ENCODE measurements at regions not wholly inside any gene's neighbourhood (a gene's known extent, or its start where the extent isn't known, plus 50 kb on each side); places are given as distances from the start of the nearest gene placed in this dataset.

DNA sequence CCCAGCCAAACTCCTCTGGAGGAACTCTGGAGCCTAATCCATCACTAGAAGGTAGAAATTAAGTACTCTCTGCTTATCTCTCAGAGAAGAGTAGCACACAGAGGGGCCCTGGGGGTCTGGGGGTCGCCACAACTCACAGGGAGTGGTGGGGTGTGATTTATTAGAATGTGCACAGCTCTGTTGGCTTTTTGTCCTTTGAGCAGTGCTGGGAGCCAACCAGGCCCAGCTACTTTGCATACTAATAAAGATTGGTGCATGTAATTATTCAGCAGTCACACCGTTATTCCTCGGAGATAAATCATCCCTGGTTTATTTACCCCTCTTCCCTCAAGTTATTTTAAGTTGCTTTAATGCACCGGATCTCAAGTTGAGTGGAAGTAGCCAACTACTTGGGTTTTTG is 606.7 kb upstream of the EEF2KMT start:
- Histone ChIP-seq H3K27ac (no peak overlapping the region), H3K9ac (no peak overlapping the region), H3K36me3 (ENCODE audit: low read depth) (no peaks in the 10 kb centered on the region), H4K20me1 (ENCODE audit: insufficient read depth) (no peaks in the 10 kb centered on the region), H3K9me2 (ENCODE audit: insufficient read depth) (no peaks in the 10 kb centered on the region), H3K4me1 (ENCODE audit: insufficient read depth) (no peaks in the 10 kb centered on the region), H3K4me3 (no peak overlapping the region), H3K27me3 (replicated peaks; ENCODE audit: insufficient read depth) (no peaks in the 10 kb centered on the region), H3F3A (ENCODE audit: insufficient read depth) (no peaks in the 10 kb centered on the region), H3K9me3 (ENCODE audit: low read depth) (no peaks in the 10 kb centered on the region), H3K4me2 (ENCODE audit: unreplicated experiment) (no peak overlapping the region), H3K79me2 (ENCODE audit: insufficient read depth) (no peaks in the 10 kb centered on the region), H2AFZ (no peak overlapping the region)
- WGBS, 2 experiments (ENCODE audit: low coverage in 1 of 2, low lambda C conversion rate in 2 of 2, missing lambda C conversion rate in 2 of 2): 13 to 17% methylated on average over 4 of the region's 4 CpGs
- in situ Hi-C loops (cut with MboI): no loop called here
- no peak for TF ChIP-seq EZH2 (IDR thresholded peaks at IDR 0.05; ENCODE audit: insufficient read depth, poor library complexity, severe bottlenecking)
- no peak for DNase-seq

DNA sequence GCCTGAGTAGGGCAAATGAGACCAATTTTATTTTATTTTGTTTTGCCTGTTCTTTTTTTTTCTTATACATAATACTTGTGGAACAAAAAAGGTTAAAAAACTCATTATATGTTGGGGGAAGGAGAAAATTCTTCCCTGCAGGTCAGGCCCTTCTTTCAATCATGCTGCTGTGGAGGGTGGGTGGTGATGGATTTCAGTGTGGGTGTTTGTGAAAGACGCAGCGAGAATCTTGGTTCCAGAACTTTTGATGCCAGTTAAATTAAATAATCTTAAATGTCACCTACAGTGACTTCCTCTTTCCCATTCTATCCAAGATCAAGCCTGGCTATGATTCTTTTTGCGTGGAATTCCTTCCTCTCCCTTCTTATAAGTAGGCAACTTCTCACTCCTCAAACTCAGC is 595.8 kb upstream of the EEF2KMT start:
- H2AFZ ChIP-seq: no peak overlapping the region
- no peaks in the 10 kb centered on the region for H3K4me1 ChIP-seq (ENCODE audit: insufficient read depth)
- WGBS, 2 experiments (ENCODE audit: low coverage in 1 of 2, low lambda C conversion rate in 2 of 2, missing lambda C conversion rate in 2 of 2): 10% methylated on average over 3 of the region's 3 CpGs
- H3K4me3 ChIP-seq: no peak overlapping the region
- in situ Hi-C loops (cut with MboI): no loop called here
- no peaks in the 10 kb centered on the region for H4K20me1 ChIP-seq (ENCODE audit: insufficient read depth)
- DNase-seq: no peak
- H3K27ac ChIP-seq: no peak overlapping the region
- H3K27me3 ChIP-seq (replicated peaks; ENCODE audit: insufficient read depth): no peaks in the 10 kb centered on the region
- no peaks in the 10 kb centered on the region for H3F3A ChIP-seq (ENCODE audit: insufficient read depth)
- H3K9ac ChIP-seq: no peak overlapping the region
- no peaks in the 10 kb centered on the region for H3K9me3 ChIP-seq (ENCODE audit: low read depth)
- H3K36me3 ChIP-seq (ENCODE audit: low read depth): no peaks in the 10 kb centered on the region
- H3K79me2 ChIP-seq (ENCODE audit: insufficient read depth): no peaks in the 10 kb centered on the region
- H3K4me2 ChIP-seq (ENCODE audit: unreplicated experiment): no peak overlapping the region
- no peaks in the 10 kb centered on the region for H3K9me2 ChIP-seq (ENCODE audit: insufficient read depth)
- no peak for TF ChIP-seq EZH2 (IDR thresholded peaks at IDR 0.05; ENCODE audit: insufficient read depth, poor library complexity, severe bottlenecking)
- no peak for TF ChIP-seq EZH2phosphoT487 (IDR thresholded peaks at IDR 0.05; ENCODE audit: insufficient read depth, low read depth)

DNA sequence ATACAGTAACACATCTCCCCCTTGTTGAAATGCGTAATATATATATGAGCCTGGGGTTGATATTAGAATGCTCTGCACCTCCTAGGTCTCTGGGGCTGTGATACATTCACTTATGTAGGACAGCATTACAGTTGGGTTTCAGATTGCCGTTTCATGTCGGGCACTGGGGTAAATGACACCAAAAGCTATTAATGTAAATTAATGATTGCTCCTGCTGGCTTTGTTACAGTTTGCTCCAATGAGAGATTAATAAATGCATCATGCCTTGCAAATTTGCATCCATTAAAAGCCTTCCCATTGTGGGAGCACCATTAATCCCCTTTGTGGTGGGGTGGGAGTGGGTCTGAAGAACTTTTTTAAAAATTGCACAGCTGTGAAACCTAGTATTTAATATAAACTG is 584.4 kb upstream of the EEF2KMT start:
- Histone ChIP-seq H3K4me2 (ENCODE audit: unreplicated experiment) (no peak overlapping the region), H3K27me3 (replicated peaks; ENCODE audit: insufficient read depth) (no peaks in the 10 kb centered on the region)

DNA sequence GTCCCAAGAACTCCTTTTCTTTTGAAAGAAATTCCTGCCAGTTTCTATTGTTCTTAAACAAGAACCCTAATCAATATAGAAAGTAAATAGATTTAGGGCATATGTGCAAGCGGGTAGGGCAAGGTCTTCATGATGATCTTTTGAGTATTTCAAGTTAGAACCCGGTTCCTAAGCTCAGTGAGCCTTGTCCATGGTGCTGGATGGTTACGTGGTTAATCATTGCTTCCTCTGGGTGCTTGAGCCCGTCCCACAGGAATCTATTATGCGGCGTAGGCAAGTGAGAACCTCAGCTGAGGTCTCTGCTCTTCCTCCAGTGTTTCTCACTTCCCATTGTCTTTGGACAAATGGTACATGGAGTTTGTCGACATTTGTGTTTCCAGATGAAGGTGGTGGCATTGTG is 580.8 kb upstream of the EEF2KMT start:
- 19 to 23% methylated on average over 7 of the region's 7 CpGs for WGBS, 2 experiments (ENCODE audit: low coverage in 1 of 2, low lambda C conversion rate in 2 of 2, missing lambda C conversion rate in 2 of 2)
- no peaks in the 10 kb centered on the region for H3K79me2 ChIP-seq (ENCODE audit: insufficient read depth)
- H3K9me2 ChIP-seq (ENCODE audit: insufficient read depth): no peaks in the 10 kb centered on the region
- H2AFZ ChIP-seq: no peak overlapping the region
- no peak overlapping the region for H3K4me2 ChIP-seq (ENCODE audit: unreplicated experiment)
- no peak for DNase-seq
- no peak overlapping the region for H3K27ac ChIP-seq
- H3K9ac ChIP-seq: no peak overlapping the region
- no peaks in the 10 kb centered on the region for H3K9me3 ChIP-seq (ENCODE audit: low read depth)
- in situ Hi-C loops (cut with MboI): no loop called here
- H3K27me3 ChIP-seq (replicated peaks; ENCODE audit: insufficient read depth): no peaks in the 10 kb centered on the region
- H3K36me3 ChIP-seq (ENCODE audit: low read depth): no peaks in the 10 kb centered on the region
- H3F3A ChIP-seq (ENCODE audit: insufficient read depth): no peaks in the 10 kb centered on the region
- no peaks in the 10 kb centered on the region for H4K20me1 ChIP-seq (ENCODE audit: insufficient read depth)
- no peak for TF ChIP-seq EZH2phosphoT487 (IDR thresholded peaks at IDR 0.05; ENCODE audit: insufficient read depth, low read depth)
- TF ChIP-seq EZH2 (IDR thresholded peaks at IDR 0.05; ENCODE audit: insufficient read depth, poor library complexity, severe bottlenecking): no peak
- H3K4me3 ChIP-seq: no peak overlapping the region
- H3K4me1 ChIP-seq (ENCODE audit: insufficient read depth): no peaks in the 10 kb centered on the region

More for the DNA sequence above, 584.4 kb upstream of the EEF2KMT start:
- H3K79me2 ChIP-seq (ENCODE audit: insufficient read depth): no peaks in the 10 kb centered on the region
- H3K27ac ChIP-seq: no peak overlapping the region
- no peak for DNase-seq
- no peak for TF ChIP-seq EZH2 (IDR thresholded peaks at IDR 0.05; ENCODE audit: insufficient read depth, poor library complexity, severe bottlenecking)
- TF ChIP-seq EZH2phosphoT487 (IDR thresholded peaks at IDR 0.05; ENCODE audit: insufficient read depth, low read depth): no peak
- WGBS, 2 experiments (ENCODE audit: low coverage in 1 of 2, low lambda C conversion rate in 2 of 2, missing lambda C conversion rate in 2 of 2): 48 to 65% methylated on average over 3 of the region's 3 CpGs
- no peak overlapping the region for H2AFZ ChIP-seq
- H3K4me1 ChIP-seq (ENCODE audit: insufficient read depth): no peaks in the 10 kb centered on the region
- H3K9ac ChIP-seq: no peak overlapping the region
- H3K4me3 ChIP-seq: no peak overlapping the region
- in situ Hi-C loops (cut with MboI): no loop called here
- no peaks in the 10 kb centered on the region for H3K36me3 ChIP-seq (ENCODE audit: low read depth)
- no peaks in the 10 kb centered on the region for H4K20me1 ChIP-seq (ENCODE audit: insufficient read depth)
- no peaks in the 10 kb centered on the region for H3K9me2 ChIP-seq (ENCODE audit: insufficient read depth)
- H3F3A ChIP-seq (ENCODE audit: insufficient read depth): no peaks in the 10 kb centered on the region
- no peaks in the 10 kb centered on the region for H3K9me3 ChIP-seq (ENCODE audit: low read depth)

DNA sequence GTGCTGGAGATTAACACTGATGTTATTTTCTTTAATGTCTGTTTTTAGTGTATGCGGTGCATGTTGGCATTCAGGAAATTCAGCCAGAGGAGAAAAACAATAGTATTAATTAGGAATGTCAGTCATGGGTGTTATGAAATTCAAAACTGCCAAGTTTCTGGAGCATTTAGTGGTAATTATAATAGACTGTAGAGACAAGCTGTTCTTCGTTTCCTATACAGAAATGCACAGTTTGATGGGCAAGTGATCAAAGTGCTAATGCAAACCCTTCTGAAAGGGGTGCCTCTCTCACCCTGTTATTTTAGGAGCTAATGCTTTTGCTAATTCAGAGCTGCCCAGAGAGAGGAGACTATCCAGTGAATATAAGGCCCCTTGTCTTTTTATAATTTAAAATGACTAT is 573.8 kb upstream of the EEF2KMT start:
- Histone ChIP-seq H3K4me1 (ENCODE audit: insufficient read depth) (no peaks in the 10 kb centered on the region), H4K20me1 (ENCODE audit: insufficient read depth) (no peaks in the 10 kb centered on the region), H3K79me2 (ENCODE audit: insufficient read depth) (no peaks in the 10 kb centered on the region), H3K36me3 (ENCODE audit: low read depth) (no peaks in the 10 kb centered on the region), H3F3A (ENCODE audit: insufficient read depth) (no peaks in the 10 kb centered on the region), H3K4me2 (ENCODE audit: unreplicated experiment) (no peak overlapping the region), H2AFZ (no peak overlapping the region), H3K9me3 (ENCODE audit: low read depth) (no peaks in the 10 kb centered on the region), H3K27me3 (replicated peaks; ENCODE audit: insufficient read depth) (no peaks in the 10 kb centered on the region), H3K4me3 (no peak overlapping the region), H3K9ac (no peak overlapping the region), H3K9me2 (ENCODE audit: insufficient read depth) (no peaks in the 10 kb centered on the region), H3K27ac (no peak overlapping the region)
- in situ Hi-C loops (cut with MboI): no loop called here
- no peak for DNase-seq
- 5 to 9% methylated on average over 2 of the region's 2 CpGs for WGBS, 2 experiments (ENCODE audit: low coverage in 1 of 2, low lambda C conversion rate in 2 of 2, missing lambda C conversion rate in 2 of 2)
- TF ChIP-seq EZH2phosphoT487 (IDR thresholded peaks at IDR 0.05; ENCODE audit: insufficient read depth, low read depth) (no peak), EZH2 (IDR thresholded peaks at IDR 0.05; ENCODE audit: insufficient read depth, poor library complexity, severe bottlenecking) (no peak)

All from GM23248 (cell line).